H1 (cell line): ENCODE measurements at regions not wholly inside any gene's neighbourhood (a gene's known extent, or its start where the extent isn't known, plus 50 kb on each side); places are given as distances from the start of the nearest gene placed in this dataset.
"Not testable (repeated sequence)": the region's sequence is repeated elsewhere in the genome, so short reads cannot be mapped to it uniquely, and the experiment has no call there.

Source experiments
- CTCF ChIA-PET: fragments of 300-600 bp; sonication (Branson Sonifier 250); formaldehyde crosslinking; loops from one replicate; lab custom pipeline; 2021; ENCODE audit not compliant: partially characterized antibody; lab: Charles Lee
- POLR2A ChIA-PET: fragments of 300-600 bp; sonication (Branson Sonifier 250); formaldehyde crosslinking; loops from one replicate; lab custom pipeline; 2021; ENCODE audit warnings: inconsistent platforms; ENCODE audit not compliant: partially characterized antibody; lab: Charles Lee
- DNase-seq, 2 experiments: peaks; one replicate each; pipeline versions ENCODE4 v3.0.0 to v3.0.0-alpha.2; 2010 to 2022; ENCODE audit warnings: low spot score in 2 of 2, low read depth in 1 of 2, mixed read lengths in 1 of 2
- FAIRE-seq: peaks from 2 replicates; lab custom pipeline; 2011; peaks lifted over from hg19 to GRCh38; lab: Jason Lieb, UNC
- H2AFZ ChIP-seq: 2 replicates; pipeline ENCODE4 v1.8.1; 2012; ENCODE audit warnings: low read length, inconsistent platforms
- H2AK5ac ChIP-seq: 2 replicates; pipeline ENCODE4 v1.6.1; 2013; ENCODE audit warnings: low read depth, low read length
- H2BK120ac ChIP-seq: replicated peaks from 2 replicates; pipeline ENCODE3; 2013; ENCODE audit warnings: low read depth, low read length, inconsistent platforms
- H2BK12ac ChIP-seq: 2 replicates; pipeline ENCODE4 v1.6.1; 2013; ENCODE audit warnings: low read depth, low read length
- H2BK15ac ChIP-seq: 2 replicates; pipeline ENCODE4 v1.6.1; 2013; ENCODE audit warnings: low read length
- H2BK20ac ChIP-seq: 2 replicates; pipeline ENCODE4 v1.6.1; 2013; ENCODE audit warnings: low read length
- H2BK5ac ChIP-seq: 2 replicates; pipeline ENCODE4 v1.6.1; 2013; ENCODE audit warnings: low read depth, low read length
- H3K14ac ChIP-seq: 2 replicates; pipeline ENCODE4 v1.6.1; 2013; ENCODE audit warnings: inconsistent platforms; ENCODE audit not compliant: insufficient read length
- H3K18ac ChIP-seq: 2 replicates; pipeline ENCODE4 v1.6.1; 2013; ENCODE audit warnings: low read length; ENCODE audit errors: extremely low read depth
- H3K23ac ChIP-seq: 2 replicates; pipeline ENCODE4 v1.6.1; 2013; ENCODE audit warnings: inconsistent platforms; ENCODE audit not compliant: insufficient read length
- H3K23me2 ChIP-seq: 2 replicates; pipeline ENCODE4 v1.6.1; 2013; ENCODE audit warnings: low read depth, low read length
- H3K27ac ChIP-seq: 2 replicates; pipeline ENCODE4 v1.6.1; 2011; ENCODE audit warnings: low read depth, low read length, inconsistent platforms
- H3K27me3 ChIP-seq, 4 experiments: replicated peaks in 1 of 4; 1 replicate in 1 of 4; 2 replicates in 3 of 4; pipeline versions ENCODE4 v1.6.1 to v1.8.1; 2011 to 2013; ENCODE audit warnings: low read length in 3 of 4, mild to moderate bottlenecking in 3 of 4, inconsistent platforms in 2 of 4, mixed read lengths in 2 of 4, moderate library complexity in 1 of 4; ENCODE audit not compliant: control insufficient read depth in 3 of 4, insufficient read depth in 3 of 4; ENCODE audit errors: extremely low read depth in 1 of 4
- H3K36me3 ChIP-seq, 4 experiments: 2 replicates each; pipeline versions ENCODE4 v1.6.1 to v1.8.1; 2011 to 2013; ENCODE audit warnings: mild to moderate bottlenecking in 4 of 4, low read length in 3 of 4, moderate library complexity in 2 of 4, control low read depth in 1 of 4, inconsistent platforms in 1 of 4; ENCODE audit not compliant: insufficient read depth in 4 of 4, control insufficient read depth in 2 of 4
- H3K4ac ChIP-seq: replicated peaks from 2 replicates; pipeline ENCODE3; 2013; ENCODE audit warnings: low read length, low read depth, mixed read lengths, inconsistent platforms; ENCODE audit not compliant: insufficient read length
- H3K4me1 ChIP-seq, 4 experiments: replicated peaks in 1 of 4; 1 replicate in 1 of 4; 2 replicates in 3 of 4; pipeline versions ENCODE4 v1.6.1 to v1.8.1; 2011 to 2013; ENCODE audit warnings: low read length in 3 of 4, inconsistent platforms in 2 of 4, mixed read lengths in 1 of 4; ENCODE audit not compliant: insufficient read depth in 4 of 4, control insufficient read depth in 3 of 4
- H3K4me2 ChIP-seq, 2 experiments: 2 replicates each; pipeline versions ENCODE4 v1.6.1 to v1.8.1; 2011 to 2013; ENCODE audit warnings: low read depth in 2 of 2, low read length in 2 of 2, control low read depth in 1 of 2, inconsistent platforms in 1 of 2, mild to moderate bottlenecking in 1 of 2; ENCODE audit not compliant: insufficient read depth in 1 of 2
- H3K4me3 ChIP-seq, 4 experiments: fragments of 200-600, 300-600 bp in 1 of 4; sonication (generic), shearing (Covaris generic), sonication (Bioruptor Twin) in 1 of 4; 2 replicates each; pipeline versions ENCODE4 v1.5.1 to v1.8.1; 2011 to 2016; ENCODE audit warnings: low read length in 4 of 4, low read depth in 3 of 4, control low read depth in 2 of 4, inconsistent platforms in 2 of 4, mild to moderate bottlenecking in 2 of 4, mixed read lengths in 1 of 4, moderate library complexity in 1 of 4; ENCODE audit not compliant: insufficient read depth in 2 of 4; ENCODE audit errors: extremely low read depth in 1 of 4
- H3K56ac ChIP-seq: replicated peaks from 2 replicates; pipeline ENCODE3; 2013; ENCODE audit warnings: low read depth, mild to moderate bottlenecking, mixed read lengths, low read length, inconsistent platforms; ENCODE audit not compliant: insufficient read length
- H3K79me1 ChIP-seq: 2 replicates; pipeline ENCODE4 v1.6.1; 2013; ENCODE audit warnings: low read depth, low read length, control low read depth
- H3K79me2 ChIP-seq, 2 experiments: 2 replicates each; pipeline versions ENCODE4 v1.6.1 to v1.8.1; 2012 to 2013; ENCODE audit warnings: low read length in 2 of 2, mild to moderate bottlenecking in 2 of 2, inconsistent platforms in 1 of 2; ENCODE audit not compliant: insufficient read depth in 2 of 2, control insufficient read depth in 1 of 2
- H3K9ac ChIP-seq, 4 experiments: replicated peaks in 1 of 4; 1 replicate in 1 of 4; 2 replicates in 3 of 4; pipeline versions ENCODE4 v1.6.1 to v1.8.1; 2011 to 2013; ENCODE audit warnings: low read depth in 3 of 4, low read length in 3 of 4, control low read depth in 2 of 4, mild to moderate bottlenecking in 2 of 4, moderate library complexity in 2 of 4, inconsistent platforms in 1 of 4; ENCODE audit errors: extremely low read depth in 1 of 4
- H3K9me3 ChIP-seq, 2 experiments: 2 replicates each; pipeline versions ENCODE4 v1.6.1 to v1.8.1; 2012 to 2013; ENCODE audit warnings: mild to moderate bottlenecking in 2 of 2, moderate library complexity in 2 of 2, control low read depth in 1 of 2, inconsistent platforms in 1 of 2, low read depth in 1 of 2, low read length in 1 of 2, mixed read lengths in 1 of 2; ENCODE audit not compliant: insufficient read depth in 2 of 2
- H4K20me1 ChIP-seq, 2 experiments: replicated peaks in 1 of 2; 2 replicates each; pipeline versions ENCODE3 to v1.8.1; 2011 to 2013; ENCODE audit warnings: inconsistent platforms in 2 of 2, low read length in 2 of 2, mild to moderate bottlenecking in 1 of 2; ENCODE audit not compliant: insufficient read depth in 2 of 2, control insufficient read depth in 1 of 2
- H4K5ac ChIP-seq: 2 replicates; pipeline ENCODE4 v1.6.1; 2013; ENCODE audit warnings: low read length, low read depth, mixed read lengths, inconsistent platforms; ENCODE audit not compliant: insufficient read length
- H4K8ac ChIP-seq: 2 replicates; pipeline ENCODE4 v1.8.0; 2013; ENCODE audit warnings: mild to moderate bottlenecking, moderate library complexity, low read length, inconsistent platforms; ENCODE audit not compliant: insufficient read depth; ENCODE audit errors: extremely low read depth
- H4K91ac ChIP-seq: replicated peaks from 2 replicates; pipeline ENCODE3; 2013; ENCODE audit warnings: low read length, mixed read lengths, inconsistent platforms; ENCODE audit not compliant: insufficient read length
- CREB1 ChIP-seq: IDR thresholded peaks from 2 replicates; pipeline ENCODE4 v1.6.1; 2012; ENCODE audit warnings: inconsistent platforms
- POLR2A ChIP-seq, 2 experiments: IDR thresholded peaks; 1 replicate in 1 of 2; 2 replicates in 1 of 2; pipeline ENCODE4 v1.6.1; 2011; ENCODE audit warnings: low read depth in 2 of 2, low read length in 2 of 2, mild to moderate bottlenecking in 2 of 2; ENCODE audit errors: control extremely low read depth in 1 of 2
- TBP ChIP-seq: IDR thresholded peaks from 2 replicates; pipeline ENCODE4 v1.6.1; 2011; ENCODE audit warnings: low read depth, low read length, improper control_type of control experiment
- WGBS, 2 experiments: shearing (Covaris generic) in 1 of 2; methylation state at CpG; one replicate each; pipeline versions ENCODE4 v1.1.6 to v1.1.7; 2013 to 2015; ENCODE audit warnings: low lambda C conversion rate in 2 of 2, mixed read lengths in 2 of 2, inconsistent platforms in 1 of 2, low coverage in 1 of 2, missing lambda C conversion rate in 1 of 2; ENCODE audit not compliant: insufficient replicate concordance in 2 of 2, insufficient coverage in 1 of 2, insufficient read length in 1 of 2; ENCODE audit errors: extremely low coverage in 1 of 2, missing lambda C conversion rate in 1 of 2; 5-methylcytosine and 5-hydroxymethylcytosine counted together

- TF ChIP-seq TBP (no peak), POLR2A (IDR thresholded peaks at IDR 0.05; ENCODE audit: control extremely low read depth in 1 of 2, low read depth in 2 of 2, low read length in 2 of 2) (no peak), CREB1 (no peak)
Observed at GRCh38 chr10:120052964-120053702, 160.6 kb downstream of the SEC23IP start (continued).

- H2BK15ac ChIP-seq, H2BK12ac ChIP-seq: not testable (repeated sequence)
- CTCF ChIA-PET = interaction anchor here (0.9 kb wide), 1 partner anchor 9 kb away, joined by 5 read pairs; no protein-coding TSS in a partner anchor
Observed at GRCh38 chr10:120059790-120060189, 167.3 kb downstream of the SEC23IP start.

More at GRCh38 chr10:120059790-120060189, 167.3 kb downstream of the SEC23IP start:
- H3K9ac ChIP-seq, POLR2A ChIA-PET, H3K4me2 ChIP-seq, H2AK5ac ChIP-seq, H3K23me2 ChIP-seq, H3K79me1 ChIP-seq, H3K14ac ChIP-seq, H4K5ac ChIP-seq, H3K27me3 ChIP-seq, H3K36me3 ChIP-seq, H3K18ac ChIP-seq, H3K4me3 ChIP-seq, H3K4ac ChIP-seq, H2BK5ac ChIP-seq, H4K8ac ChIP-seq, H3K23ac ChIP-seq, H2BK20ac ChIP-seq, H2BK120ac ChIP-seq, H3K56ac ChIP-seq, H2AFZ ChIP-seq, DNase-seq, H3K4me1 ChIP-seq, FAIRE-seq, H3K27ac ChIP-seq, H4K20me1 ChIP-seq, H3K9me3 ChIP-seq, H4K91ac ChIP-seq, H3K79me2 ChIP-seq: not testable (repeated sequence)
- 92% methylated on average over 5 of the region's 5 CpGs; no CpG with 5 or more reads in 1 of the 2 experiments for WGBS, 2 experiments
